ENCODE measurements at regions not wholly inside any gene's neighbourhood (a gene's known extent, or its start where the extent isn't known, plus 50 kb on each side); places are given as distances from the start of the nearest gene placed in this dataset.

DNA sequence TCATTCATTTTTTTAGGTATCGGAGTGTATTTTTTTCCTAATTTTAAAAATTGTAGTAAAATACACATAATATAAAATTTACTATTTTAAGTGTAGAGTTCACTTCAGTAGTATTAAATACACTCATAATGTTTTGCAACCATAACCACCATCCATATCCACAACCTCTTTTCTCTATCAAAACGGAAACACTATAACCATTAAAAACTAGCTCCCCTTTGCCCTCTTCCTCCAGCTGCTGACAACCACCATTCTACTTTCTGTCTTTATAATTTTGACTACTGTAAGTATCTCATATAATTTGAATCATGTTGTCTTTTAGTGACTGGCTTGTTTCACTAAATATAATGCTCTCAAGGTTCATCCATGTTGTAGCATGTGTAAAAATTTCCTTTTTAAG is 205.4 kb upstream of the CXorf51B start:
- no peak for TF ChIP-seq EZH2 (conservative IDR thresholded peaks at IDR 0.05; ENCODE audit: low read depth, low read length)
- TF ChIP-seq, protein P1, sequence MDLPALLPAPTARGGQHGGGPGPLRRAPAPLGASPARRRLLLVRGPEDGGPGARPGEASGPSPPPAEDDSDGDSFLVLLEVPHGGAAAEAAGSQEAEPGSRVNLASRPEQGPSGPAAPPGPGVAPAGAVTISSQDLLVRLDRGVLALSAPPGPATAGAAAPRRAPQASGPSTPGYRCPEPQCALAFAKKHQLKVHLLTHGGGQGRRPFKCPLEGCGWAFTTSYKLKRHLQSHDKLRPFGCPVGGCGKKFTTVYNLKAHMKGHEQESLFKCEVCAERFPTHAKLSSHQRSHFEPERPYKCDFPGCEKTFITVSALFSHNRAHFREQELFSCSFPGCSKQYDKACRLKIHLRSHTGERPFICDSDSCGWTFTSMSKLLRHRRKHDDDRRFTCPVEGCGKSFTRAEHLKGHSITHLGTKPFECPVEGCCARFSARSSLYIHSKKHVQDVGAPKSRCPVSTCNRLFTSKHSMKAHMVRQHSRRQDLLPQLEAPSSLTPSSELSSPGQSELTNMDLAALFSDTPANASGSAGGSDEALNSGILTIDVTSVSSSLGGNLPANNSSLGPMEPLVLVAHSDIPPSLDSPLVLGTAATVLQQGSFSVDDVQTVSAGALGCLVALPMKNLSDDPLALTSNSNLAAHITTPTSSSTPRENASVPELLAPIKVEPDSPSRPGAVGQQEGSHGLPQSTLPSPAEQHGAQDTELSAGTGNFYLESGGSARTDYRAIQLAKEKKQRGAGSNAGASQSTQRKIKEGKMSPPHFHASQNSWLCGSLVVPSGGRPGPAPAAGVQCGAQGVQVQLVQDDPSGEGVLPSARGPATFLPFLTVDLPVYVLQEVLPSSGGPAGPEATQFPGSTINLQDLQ (CRISPR knock-in tag; IDR thresholded peaks at IDR 0.05): no peak

Data from HepG2 (cell line).